ENCODE measurements at regions not wholly inside any gene's neighbourhood (a gene's known extent, or its start where the extent isn't known, plus 50 kb on each side); places are given as distances from the start of the nearest gene placed in this dataset.
"Not testable (repeated sequence)": the region's sequence is repeated elsewhere in the genome, so short reads cannot be mapped to it uniquely, and the experiment has no call there.

- DNase-seq (ENCODE audit: low read depth), result no peak
These were observed 361.6 kb downstream of the FAM72C start for GRCh38 chr1:143610196-143610595.

- no peak for DNase-seq (ENCODE audit: low read depth)
These were observed 366.9 kb downstream of the FAM72C start for GRCh38 chr1:143604887-143605286.

- DNase-seq (ENCODE audit: low read depth), result no peak
These were observed 387.3 kb downstream of the FAM72C start for GRCh38 chr1:143584508-143584907.

- DNase-seq (ENCODE audit: low read depth), result no peak
These were observed 396.8 kb downstream of the FAM72C start for GRCh38 chr1:143574891-143575520.

GRCh38 chr1:143572661-143573060, 399.1 kb downstream of the FAM72C start:
- DNase-seq (ENCODE audit: low read depth), result not testable (repeated sequence)

- not testable (repeated sequence) for DNase-seq (ENCODE audit: low read depth)
These were observed 408.0 kb downstream of the FAM72C start for GRCh38 chr1:143563761-143564160.

GRCh38 chr1:143553627-143554026, 418.2 kb downstream of the FAM72C start:
- no peak for DNase-seq (ENCODE audit: low read depth)

- not testable (repeated sequence) for DNase-seq (ENCODE audit: low read depth)
These were observed 467.1 kb downstream of the FAM72C start for GRCh38 chr1:143504703-143505102.

GRCh38 chr1:143504080-143504479, 467.7 kb downstream of the FAM72C start:
- not testable (repeated sequence) for DNase-seq (ENCODE audit: low read depth)

- DNase-seq (ENCODE audit: low read depth), result not testable (repeated sequence)
These were observed 468.7 kb downstream of the FAM72C start for GRCh38 chr1:143503048-143503447.

- not testable (repeated sequence) for DNase-seq (ENCODE audit: low read depth)
These were observed 469.7 kb downstream of the FAM72C start for GRCh38 chr1:143502038-143502437.

- DNase-seq (ENCODE audit: low read depth), result not testable (repeated sequence)
These were observed 473.6 kb downstream of the FAM72C start for GRCh38 chr1:143498059-143498749.

- no peak for DNase-seq (ENCODE audit: low read depth)
These were observed 474.4 kb downstream of the FAM72C start for GRCh38 chr1:143497374-143497747.

- DNase-seq (ENCODE audit: low read depth), result not testable (repeated sequence)
These were observed 475.0 kb downstream of the FAM72C start for GRCh38 chr1:143496526-143497373.

Measured in stromal cell of bone marrow (primary cell).